ENCODE measurements at regions not wholly inside any gene's neighbourhood (a gene's known extent, or its start where the extent isn't known, plus 50 kb on each side); places are given as distances from the start of the nearest gene placed in this dataset.
"Not testable (repeated sequence)": the region's sequence is repeated elsewhere in the genome, so short reads cannot be mapped to it uniquely, and the experiment has no call there.

GRCh38 chr2:113356284-113356683, 77.6 kb upstream of the PAX8 start:
- not testable (repeated sequence) for H3K27ac ChIP-seq (ENCODE audit: low read depth); H3K4me1 ChIP-seq (ENCODE audit: insufficient read depth); H3K36me3 ChIP-seq (ENCODE audit: insufficient read depth); DNase-seq (ENCODE audit: extremely low spot score); H3K4me3 ChIP-seq (ENCODE audit: low read depth, low read length)
- 94% methylated on average over 5 of the region's 5 CpGs for WGBS

GRCh38 chr2:113355339-113356015, 76.8 kb upstream of the PAX8 start:
- not testable (repeated sequence) for H3K27ac ChIP-seq (ENCODE audit: low read depth); H3K4me3 ChIP-seq (ENCODE audit: low read depth, low read length); DNase-seq (ENCODE audit: extremely low spot score); H3K4me1 ChIP-seq (ENCODE audit: insufficient read depth); H3K36me3 ChIP-seq (ENCODE audit: insufficient read depth)
- WGBS: 65% methylated on average over 8 of the region's 8 CpGs

- DNase-seq (ENCODE audit: extremely low spot score): no peak
- Histone ChIP-seq H3K36me3 (ENCODE audit: insufficient read depth) (no peaks in the 10 kb centered on the region), H3K4me1 (ENCODE audit: insufficient read depth) (no peaks in the 10 kb centered on the region), H3K27ac (ENCODE audit: low read depth) (no peak overlapping the region), H3K4me3 (ENCODE audit: low read depth, low read length) (no peak overlapping the region)
- WGBS: 78% methylated on average over 8 of the region's 8 CpGs
These were observed 72.9 kb upstream of the PAX8 start for GRCh38 chr2:113351375-113352355.

GRCh38 chr2:113343800-113344199, 65.1 kb upstream of the PAX8 start:
- DNase-seq (ENCODE audit: extremely low spot score); H3K4me1 ChIP-seq (ENCODE audit: insufficient read depth); H3K27ac ChIP-seq (ENCODE audit: low read depth); H3K36me3 ChIP-seq (ENCODE audit: insufficient read depth); H3K4me3 ChIP-seq (ENCODE audit: low read depth, low read length): not testable (repeated sequence)
- 91% methylated on average over 1 of the region's 1 CpG for WGBS

- no peak for DNase-seq (ENCODE audit: extremely low spot score)
- no peak overlapping the region for H3K4me3 ChIP-seq (ENCODE audit: low read depth, low read length)
- 65% methylated on average over 9 of the region's 9 CpGs for WGBS
- H3K27ac ChIP-seq (ENCODE audit: low read depth): no peak overlapping the region
- H3K4me1 ChIP-seq (ENCODE audit: insufficient read depth): no peaks in the 10 kb centered on the region
- no peaks in the 10 kb centered on the region for H3K36me3 ChIP-seq (ENCODE audit: insufficient read depth)
These were observed 63.9 kb upstream of the PAX8 start for GRCh38 chr2:113342650-113343049.

- WGBS: 74% methylated on average over 3 of the region's 3 CpGs
- not testable (repeated sequence) for H3K4me1 ChIP-seq (ENCODE audit: insufficient read depth); H3K27ac ChIP-seq (ENCODE audit: low read depth)
These were observed 63.1 kb upstream of the PAX8 start for GRCh38 chr2:113341870-113342253.

GRCh38 chr2:113341191-113341869, 62.6 kb upstream of the PAX8 start:
- Histone ChIP-seq H3K4me1 (ENCODE audit: insufficient read depth) (no peaks in the 10 kb centered on the region), H3K4me3 (ENCODE audit: low read depth, low read length) (no peak overlapping the region), H3K27ac (ENCODE audit: low read depth) (no peak overlapping the region), H3K36me3 (ENCODE audit: insufficient read depth) (no peaks in the 10 kb centered on the region)
- DNase-seq (ENCODE audit: extremely low spot score): no peak
- 74% methylated on average over 8 of the region's 8 CpGs for WGBS

More at GRCh38 chr2:113341870-113342253, 63.1 kb upstream of the PAX8 start:
- not testable (repeated sequence) for DNase-seq (ENCODE audit: extremely low spot score); H3K4me3 ChIP-seq (ENCODE audit: low read depth, low read length); H3K36me3 ChIP-seq (ENCODE audit: insufficient read depth)

GRCh38 chr2:113337809-113338208, 59.1 kb upstream of the PAX8 start:
- Histone ChIP-seq H3K4me1 (ENCODE audit: insufficient read depth) (no peaks in the 10 kb centered on the region), H3K36me3 (ENCODE audit: insufficient read depth) (no peaks in the 10 kb centered on the region), H3K4me3 (ENCODE audit: low read depth, low read length) (no peak overlapping the region), H3K27ac (ENCODE audit: low read depth) (no peak overlapping the region)
- WGBS: 68% methylated on average over 5 of the region's 5 CpGs
- DNase-seq (ENCODE audit: extremely low spot score): no peak

GRCh38 chr2:113336040-113336439, 57.3 kb upstream of the PAX8 start:
- DNase-seq (ENCODE audit: extremely low spot score); H3K4me1 ChIP-seq (ENCODE audit: insufficient read depth); H3K36me3 ChIP-seq (ENCODE audit: insufficient read depth); H3K4me3 ChIP-seq (ENCODE audit: low read depth, low read length); H3K27ac ChIP-seq (ENCODE audit: low read depth): not testable (repeated sequence)
- WGBS: 41% methylated on average over 3 of the region's 3 CpGs

GRCh38 chr2:113334147-113334546, 55.4 kb upstream of the PAX8 start:
- WGBS: 69% methylated on average over 5 of the region's 5 CpGs
- Histone ChIP-seq H3K27ac (ENCODE audit: low read depth) (no peak overlapping the region), H3K4me1 (ENCODE audit: insufficient read depth) (no peaks in the 10 kb centered on the region), H3K36me3 (ENCODE audit: insufficient read depth) (no peaks in the 10 kb centered on the region), H3K4me3 (ENCODE audit: low read depth, low read length) (no peak overlapping the region)
- no peak for DNase-seq (ENCODE audit: extremely low spot score)

- not testable (repeated sequence) for H3K27ac ChIP-seq (ENCODE audit: low read depth); H3K36me3 ChIP-seq (ENCODE audit: insufficient read depth); DNase-seq (ENCODE audit: extremely low spot score); H3K4me3 ChIP-seq (ENCODE audit: low read depth, low read length); H3K4me1 ChIP-seq (ENCODE audit: insufficient read depth)
- 67% methylated on average over 5 of the region's 5 CpGs for WGBS
These were observed 55.0 kb upstream of the PAX8 start for GRCh38 chr2:113333735-113334134.

- not testable (repeated sequence) for H3K27ac ChIP-seq (ENCODE audit: low read depth); DNase-seq (ENCODE audit: extremely low spot score); H3K4me1 ChIP-seq (ENCODE audit: insufficient read depth); H3K36me3 ChIP-seq (ENCODE audit: insufficient read depth); H3K4me3 ChIP-seq (ENCODE audit: low read depth, low read length)
- 78% methylated on average over 5 of the region's 5 CpGs for WGBS
These were observed 51.5 kb upstream of the PAX8 start for GRCh38 chr2:113330060-113330767.

- not testable (repeated sequence) for H3K4me3 ChIP-seq (ENCODE audit: low read depth, low read length); H3K36me3 ChIP-seq (ENCODE audit: insufficient read depth); H3K4me1 ChIP-seq (ENCODE audit: insufficient read depth); DNase-seq (ENCODE audit: extremely low spot score); H3K27ac ChIP-seq (ENCODE audit: low read depth)
- 42% methylated on average over 9 of the region's 9 CpGs for whole genome bisulfite sequencing
These were observed 50.3 kb upstream of the PAX8 start for GRCh38 chr2:113328973-113329372.
